ENCODE measurements at regions not wholly inside any gene's neighbourhood (a gene's known extent, or its start where the extent isn't known, plus 50 kb on each side); places are given as distances from the start of the nearest gene placed in this dataset.

- no peak overlapping the region for H3K4me3 Mint-ChIP-seq
- H3K27ac Mint-ChIP-seq = no peak overlapping the region
- H3K9me3 Mint-ChIP-seq = no peaks in the 10 kb centered on the region
- peaks cover 4% of the 10 kb centered on the region for H3K27me3 Mint-ChIP-seq
- H3K36me3 Mint-ChIP-seq = no peaks in the 10 kb centered on the region
- no peaks in the 10 kb centered on the region for H3K4me1 Mint-ChIP-seq
- ATAC-seq (ENCODE audit: low read depth) (no peak), DNase-seq (ENCODE audit: low spot score in 2 of 2) (no peak)
Measured at GRCh38 chr1:30061292-30062220, 661.8 kb downstream of the MATN1 start.

DNA sequence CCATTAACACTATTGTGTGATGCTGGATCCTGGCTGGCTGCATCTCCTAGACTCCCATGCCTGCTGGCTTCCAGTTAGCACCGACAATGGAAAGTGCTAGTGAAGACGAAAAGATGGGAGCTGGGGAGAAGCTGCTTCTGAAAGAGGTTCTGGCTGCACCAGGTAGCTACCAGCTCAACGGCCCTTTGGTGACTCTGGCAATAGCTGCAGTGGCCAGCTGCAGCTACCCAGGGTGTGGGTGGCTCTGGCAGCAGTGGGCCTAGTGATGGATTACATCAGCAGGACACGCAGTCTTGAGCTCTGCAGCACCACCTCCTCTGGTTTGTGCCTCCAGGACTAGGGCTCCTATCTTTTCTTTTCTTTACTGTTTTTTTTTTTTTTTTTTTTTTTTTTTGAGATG lies 662.6 kb downstream of the MATN1 start:
- Mint-ChIP-seq H3K4me1 (no peaks in the 10 kb centered on the region), H3K4me3 (no peak overlapping the region), H3K9me3 (no peaks in the 10 kb centered on the region), H3K27me3 (peaks cover 3% of the 10 kb centered on the region), H3K27ac (no peak overlapping the region), H3K36me3 (no peaks in the 10 kb centered on the region)
- no peak for DNase-seq (ENCODE audit: low spot score in 2 of 2)
- ATAC-seq (ENCODE audit: low read depth) = no peak

- Mint-ChIP-seq H3K27me3 (peaks cover 3% of the 10 kb centered on the region), H3K36me3 (no peaks in the 10 kb centered on the region), H3K4me1 (no peaks in the 10 kb centered on the region), H3K9me3 (no peaks in the 10 kb centered on the region), H3K4me3 (no peak overlapping the region), H3K27ac (no peak overlapping the region)
- DNase-seq (ENCODE audit: low spot score in 2 of 2) = no peak
- ATAC-seq (ENCODE audit: low read depth) = no peak
Measured at GRCh38 chr1:30058970-30059369, 664.4 kb downstream of the MATN1 start.

- Mint-ChIP-seq H3K9me3 (no peaks in the 10 kb centered on the region), H3K4me3 (no peak overlapping the region), H3K36me3 (no peaks in the 10 kb centered on the region), H3K4me1 (no peaks in the 10 kb centered on the region), H3K27me3 (peaks cover 10% of the 10 kb centered on the region), H3K27ac (no peak overlapping the region)
- no peak for ATAC-seq (ENCODE audit: low read depth)
- DNase-seq (ENCODE audit: low spot score in 2 of 2) = no peak
Measured at GRCh38 chr1:30054126-30054525, 669.3 kb downstream of the MATN1 start.

DNA sequence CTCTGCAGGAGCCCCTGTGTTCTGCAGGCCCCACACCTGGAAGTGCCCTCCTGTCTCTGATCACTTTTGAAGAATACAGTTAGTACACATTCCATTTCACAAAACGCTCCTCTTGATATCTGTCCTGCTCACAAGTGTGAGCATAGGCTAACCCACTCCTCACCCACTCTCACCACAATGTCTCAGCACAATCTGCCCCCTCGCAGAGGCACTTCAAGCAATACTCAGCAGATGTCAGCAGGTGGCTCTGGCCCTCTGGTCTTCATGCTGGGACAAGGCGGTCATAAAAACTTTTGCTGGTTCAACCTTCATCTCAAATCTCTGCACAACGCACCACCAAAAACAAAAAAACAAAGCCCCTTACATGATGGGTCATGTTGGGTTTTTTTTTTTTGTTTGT lies 671.2 kb downstream of the MATN1 start:
- ATAC-seq (ENCODE audit: low read depth) = no peak

DNA sequence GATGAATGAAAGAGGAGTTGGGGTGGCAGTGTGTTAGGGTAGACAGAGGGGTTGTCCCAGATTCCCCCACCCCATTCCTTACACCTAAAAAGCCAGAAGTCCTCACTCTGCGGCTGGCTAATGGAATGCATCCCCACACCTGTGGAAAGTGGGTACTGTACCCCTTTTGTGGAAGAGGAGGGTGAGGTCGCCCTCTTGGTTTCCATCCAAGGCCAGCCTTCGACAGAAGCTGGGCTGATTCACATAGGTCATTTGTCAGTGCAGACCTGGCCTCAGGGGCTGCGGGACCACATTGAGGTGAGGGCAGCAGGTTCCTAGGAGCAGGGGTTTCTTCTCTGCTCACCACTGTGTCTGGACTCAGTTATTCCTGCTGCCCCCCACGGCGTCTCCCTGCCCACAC lies 671.6 kb downstream of the MATN1 start:
- H3K9me3 Mint-ChIP-seq = no peaks in the 10 kb centered on the region
- no peaks in the 10 kb centered on the region for H3K36me3 Mint-ChIP-seq
- no peak for DNase-seq (ENCODE audit: low spot score in 2 of 2)
- ATAC-seq (ENCODE audit: low read depth) = no peak
- no peaks in the 10 kb centered on the region for H3K4me1 Mint-ChIP-seq
- H3K27me3 Mint-ChIP-seq = peaks cover 14% of the 10 kb centered on the region
- no peak overlapping the region for H3K27ac Mint-ChIP-seq
- no peak overlapping the region for H3K4me3 Mint-ChIP-seq

More for the DNA sequence above, 671.2 kb downstream of the MATN1 start:
- peaks cover 14% of the 10 kb centered on the region for H3K27me3 Mint-ChIP-seq
- H3K27ac Mint-ChIP-seq = no peak overlapping the region
- H3K4me1 Mint-ChIP-seq = no peaks in the 10 kb centered on the region
- no peak for DNase-seq (ENCODE audit: low spot score in 2 of 2)
- H3K9me3 Mint-ChIP-seq = no peaks in the 10 kb centered on the region
- H3K36me3 Mint-ChIP-seq = no peaks in the 10 kb centered on the region
- H3K4me3 Mint-ChIP-seq = no peak overlapping the region

- Mint-ChIP-seq H3K27ac (no peak overlapping the region), H3K27me3 (peaks cover 13% of the 10 kb centered on the region), H3K36me3 (no peaks in the 10 kb centered on the region), H3K9me3 (no peaks in the 10 kb centered on the region), H3K4me1 (no peaks in the 10 kb centered on the region), H3K4me3 (no peak overlapping the region)
- no peak for DNase-seq (ENCODE audit: low spot score in 2 of 2)
- no peak for ATAC-seq (ENCODE audit: low read depth)
Measured at GRCh38 chr1:30049748-30050296, 673.6 kb downstream of the MATN1 start.

GRCh38 chr1:30048905-30049304 lies 674.5 kb downstream of the MATN1 start:
- Mint-ChIP-seq H3K27ac (no peak overlapping the region), H3K36me3 (no peaks in the 10 kb centered on the region), H3K4me3 (no peak overlapping the region), H3K9me3 (peaks cover 3% of the 10 kb centered on the region), H3K4me1 (no peaks in the 10 kb centered on the region), H3K27me3 (peaks cover 13% of the 10 kb centered on the region)
- DNase-seq (ENCODE audit: low spot score in 2 of 2) = no peak
- ATAC-seq (ENCODE audit: low read depth) = no peak

DNA sequence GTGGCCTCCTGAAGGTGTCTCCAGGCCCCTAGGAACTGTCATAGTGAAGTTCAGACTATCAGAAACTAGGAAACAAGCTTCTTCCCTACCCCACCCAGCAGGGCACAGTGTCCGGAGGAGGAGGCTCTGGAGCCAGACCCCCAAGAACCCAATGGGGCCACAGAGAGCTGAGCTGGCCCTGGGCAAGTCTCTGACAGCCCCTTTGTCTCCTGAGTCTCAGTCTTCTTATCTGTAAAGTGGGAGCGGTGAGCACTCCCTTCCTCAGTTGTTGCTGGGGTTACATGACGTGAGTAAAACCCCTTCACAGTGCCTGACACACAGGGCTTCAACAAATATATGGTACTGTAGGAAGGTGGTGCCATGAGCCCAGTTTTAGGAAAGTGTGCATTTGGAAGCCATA lies 675.8 kb downstream of the MATN1 start:
- ATAC-seq (ENCODE audit: low read depth) (no peak), DNase-seq (ENCODE audit: low spot score in 2 of 2) (no peak)
- no peaks in the 10 kb centered on the region for H3K36me3 Mint-ChIP-seq
- H3K27me3 Mint-ChIP-seq = peaks cover 13% of the 10 kb centered on the region
- H3K4me1 Mint-ChIP-seq = no peaks in the 10 kb centered on the region
- H3K4me3 Mint-ChIP-seq = no peak overlapping the region
- peaks cover 3% of the 10 kb centered on the region for H3K9me3 Mint-ChIP-seq
- H3K27ac Mint-ChIP-seq = no peak overlapping the region

DNA sequence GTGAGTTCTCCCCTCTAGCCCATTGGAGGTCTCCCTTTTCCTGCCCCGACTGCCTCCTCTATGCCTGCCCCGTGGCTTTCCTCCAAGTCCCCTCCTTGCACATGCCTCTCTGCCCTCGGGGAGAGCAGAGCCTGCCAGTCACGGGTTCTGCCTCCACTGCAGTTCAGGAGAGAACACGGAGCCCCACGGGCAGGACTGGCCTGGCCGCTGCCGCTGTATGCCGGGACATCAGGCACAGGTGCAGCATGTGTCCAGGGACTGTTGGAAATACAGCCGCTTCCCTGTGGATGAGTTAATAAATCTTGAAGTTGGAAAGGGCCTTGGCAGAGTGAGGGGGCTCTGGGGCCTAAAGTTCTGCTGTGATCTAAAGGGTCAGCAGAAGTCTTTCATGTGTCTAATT lies 676.6 kb downstream of the MATN1 start:
- Mint-ChIP-seq H3K9me3 (peaks cover 3% of the 10 kb centered on the region), H3K4me1 (no peaks in the 10 kb centered on the region), H3K27me3 (peaks cover 10% of the 10 kb centered on the region), H3K36me3 (no peaks in the 10 kb centered on the region), H3K27ac (no peak overlapping the region), H3K4me3 (no peak overlapping the region)
- no peak for ATAC-seq (ENCODE audit: low read depth)
- no peak for DNase-seq (ENCODE audit: low spot score in 2 of 2)

- Mint-ChIP-seq H3K36me3 (no peaks in the 10 kb centered on the region), H3K27ac (no peak overlapping the region), H3K4me3 (no peak overlapping the region), H3K27me3 (peaks cover 10% of the 10 kb centered on the region), H3K9me3 (peaks cover 3% of the 10 kb centered on the region), H3K4me1 (no peaks in the 10 kb centered on the region)
- ATAC-seq (ENCODE audit: low read depth) (no peak), DNase-seq (ENCODE audit: low spot score in 2 of 2) (no peak)
Measured at GRCh38 chr1:30045304-30046090, 677.9 kb downstream of the MATN1 start.

DNA sequence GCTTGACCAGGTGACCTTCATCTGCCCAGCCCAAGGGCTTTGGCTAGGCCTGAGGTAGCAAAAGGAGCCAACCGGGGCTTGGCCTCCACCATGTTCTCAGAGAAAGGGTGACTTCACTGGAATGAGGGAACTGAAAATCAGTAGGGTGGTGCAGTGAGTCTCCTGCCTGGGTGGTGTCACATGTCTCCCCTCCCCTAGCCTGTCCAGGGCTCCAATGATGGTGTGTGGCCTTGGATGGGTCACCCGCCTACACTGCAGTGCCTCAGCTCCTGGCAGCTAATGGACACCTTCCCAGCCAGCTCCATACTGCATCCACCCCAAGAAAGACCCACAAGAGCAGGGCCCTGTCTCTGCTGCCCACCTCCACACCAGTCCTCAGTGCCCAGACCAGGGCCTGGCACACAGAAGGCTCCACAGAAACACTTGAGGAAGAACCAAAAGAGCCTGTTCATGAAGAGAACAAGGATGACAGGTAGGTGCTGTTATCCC lies 678.7 kb downstream of the MATN1 start:
- H3K4me1 Mint-ChIP-seq = no peaks in the 10 kb centered on the region
- peaks cover 3% of the 10 kb centered on the region for H3K9me3 Mint-ChIP-seq

DNA sequence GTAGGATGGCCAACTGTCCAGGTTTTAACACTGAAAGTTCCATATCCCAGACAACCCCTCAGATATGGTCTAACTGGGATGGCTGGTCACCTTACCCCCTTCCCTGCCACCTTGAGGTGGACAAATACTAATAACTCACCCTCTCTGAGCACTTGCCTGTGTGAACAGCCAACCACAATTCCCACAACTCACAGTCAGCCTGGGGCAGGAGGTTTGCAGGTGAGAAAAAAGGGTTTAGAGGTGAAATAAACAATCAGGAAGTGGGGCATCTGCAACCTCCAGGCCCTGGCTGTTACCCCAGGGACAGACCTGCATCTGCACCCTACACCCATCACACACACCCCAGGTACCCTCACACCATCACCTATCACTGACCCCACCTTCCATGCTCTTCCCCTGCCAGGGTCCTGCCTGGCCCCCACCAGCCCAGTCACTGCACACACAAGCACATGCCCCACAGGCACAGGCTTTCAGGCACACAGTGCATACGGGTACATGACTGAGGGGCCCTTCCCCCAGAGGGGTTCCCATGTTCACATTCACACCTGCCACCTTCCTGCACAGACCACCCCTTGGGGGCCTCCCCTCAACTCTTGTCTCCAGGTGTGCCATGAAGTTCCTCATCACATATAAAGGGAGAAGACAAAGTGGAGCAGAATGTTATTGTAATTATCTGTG lies 679.5 kb downstream of the MATN1 start:
- Mint-ChIP-seq H3K27me3 (peaks cover 11% of the 10 kb centered on the region), H3K4me3 (no peak overlapping the region), H3K4me1 (no peaks in the 10 kb centered on the region), H3K27ac (no peak overlapping the region), H3K9me3 (peaks cover 3% of the 10 kb centered on the region), H3K36me3 (no peaks in the 10 kb centered on the region)
- no peak for DNase-seq (ENCODE audit: low spot score in 2 of 2)
- ATAC-seq (ENCODE audit: low read depth) = no peak

More for the DNA sequence above, 678.7 kb downstream of the MATN1 start:
- Mint-ChIP-seq H3K36me3 (no peaks in the 10 kb centered on the region), H3K27ac (no peak overlapping the region), H3K4me3 (no peak overlapping the region), H3K27me3 (peaks cover 11% of the 10 kb centered on the region)
- ATAC-seq (ENCODE audit: low read depth) = no peak
- no peak for DNase-seq (ENCODE audit: low spot score in 2 of 2)

GRCh38 chr1:30043256-30043655 lies 680.1 kb downstream of the MATN1 start:
- Mint-ChIP-seq H3K4me3 (no peak overlapping the region), H3K36me3 (no peaks in the 10 kb centered on the region), H3K4me1 (no peaks in the 10 kb centered on the region), H3K27ac (no peak overlapping the region), H3K9me3 (peaks cover 5% of the 10 kb centered on the region), H3K27me3 (peaks cover 13% of the 10 kb centered on the region)
- ATAC-seq (ENCODE audit: low read depth) (no peak), DNase-seq (ENCODE audit: low spot score in 2 of 2) (no peak)

All from memory B cell (primary cell).